ENCODE measurements at regions not wholly inside any gene's neighbourhood (a gene's known extent, or its start where the extent isn't known, plus 50 kb on each side); places are given as distances from the start of the nearest gene placed in this dataset.

DNA sequence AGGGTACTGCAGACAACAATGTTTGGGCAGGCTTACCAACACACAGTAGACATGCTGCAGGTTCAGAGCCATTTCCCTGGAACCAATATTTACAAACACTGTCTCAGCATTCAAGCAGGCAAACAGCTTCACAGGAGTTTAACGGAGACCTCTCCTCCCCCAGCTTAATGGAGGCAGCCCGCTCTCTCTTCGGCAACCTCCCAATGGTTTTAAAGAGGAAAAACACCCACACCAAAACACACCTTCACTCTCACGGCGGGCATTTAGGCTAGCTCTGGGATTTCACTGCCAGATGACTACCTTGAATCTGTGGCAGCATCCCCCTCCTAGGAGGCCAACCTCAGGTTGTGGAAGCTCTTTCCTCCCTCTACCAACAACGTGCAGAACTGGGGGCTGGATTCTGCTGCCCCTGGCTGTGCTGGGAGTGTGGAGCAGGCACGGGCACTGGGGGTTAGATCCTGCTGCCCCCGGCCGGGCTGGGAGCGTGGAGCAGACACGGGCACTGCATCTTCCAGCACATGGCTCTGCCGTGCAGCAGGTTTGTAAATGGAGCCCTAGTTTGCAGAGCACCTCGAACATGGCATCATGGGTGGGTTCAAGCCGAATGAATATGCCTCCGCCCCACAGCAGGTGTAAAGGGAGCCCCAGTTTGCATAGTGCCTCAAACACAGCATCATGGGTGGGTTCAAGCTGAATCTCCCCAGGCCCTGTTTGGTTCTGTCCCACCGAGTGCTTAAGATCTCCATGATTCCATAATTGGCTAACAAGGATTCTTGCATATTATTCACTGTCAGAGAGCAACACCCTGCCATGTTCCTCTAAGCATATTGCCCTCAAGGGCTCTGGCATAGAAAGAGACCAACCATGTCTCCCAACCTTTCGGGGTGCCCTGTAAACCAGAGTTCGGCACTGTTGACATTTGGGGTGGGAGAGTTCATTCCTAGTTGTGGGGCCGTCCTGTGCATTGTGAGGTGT lies 86.4 kb downstream of the RBFOX3 start:
- no peak for FAIRE-seq

DNA sequence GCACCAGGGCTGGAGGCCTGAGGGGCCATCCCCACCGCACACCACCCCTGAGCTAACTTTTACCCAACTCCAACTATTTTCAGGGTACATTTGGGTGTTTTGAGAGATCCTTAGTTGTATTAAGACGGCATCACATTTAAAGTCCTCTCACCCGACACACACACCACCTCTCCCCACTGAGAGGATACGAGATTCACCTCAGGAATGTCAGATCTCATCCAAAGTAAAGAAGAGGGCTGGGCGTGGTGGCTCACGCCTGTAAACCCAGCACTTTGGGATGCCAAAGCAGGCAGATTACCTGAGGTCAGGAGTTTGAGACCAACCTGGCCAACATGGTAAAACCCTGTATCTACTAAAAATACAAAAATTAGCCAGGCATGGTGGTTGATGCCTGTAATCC lies 88.4 kb downstream of the RBFOX3 start:
- no peak for DNase-seq (ENCODE audit: insufficient read length, low spot score)
- no peak for FAIRE-seq

More for the DNA sequence above, 86.4 kb downstream of the RBFOX3 start:
- DNase-seq (ENCODE audit: insufficient read length, low spot score), result no peak

- DNase-seq (ENCODE audit: insufficient read length, low spot score) (no peak), FAIRE-seq (no peak)
Measured at GRCh38 chr17:79521225-79521624, 89.6 kb downstream of the RBFOX3 start.

- FAIRE-seq (no peak), DNase-seq (ENCODE audit: insufficient read length, low spot score) (no peak)
Measured at GRCh38 chr17:79520167-79521165, 90.4 kb downstream of the RBFOX3 start.

- DNase-seq (ENCODE audit: insufficient read length, low spot score), result no peak
- no peak for FAIRE-seq
Measured at GRCh38 chr17:79519601-79520000, 91.2 kb downstream of the RBFOX3 start.

DNA sequence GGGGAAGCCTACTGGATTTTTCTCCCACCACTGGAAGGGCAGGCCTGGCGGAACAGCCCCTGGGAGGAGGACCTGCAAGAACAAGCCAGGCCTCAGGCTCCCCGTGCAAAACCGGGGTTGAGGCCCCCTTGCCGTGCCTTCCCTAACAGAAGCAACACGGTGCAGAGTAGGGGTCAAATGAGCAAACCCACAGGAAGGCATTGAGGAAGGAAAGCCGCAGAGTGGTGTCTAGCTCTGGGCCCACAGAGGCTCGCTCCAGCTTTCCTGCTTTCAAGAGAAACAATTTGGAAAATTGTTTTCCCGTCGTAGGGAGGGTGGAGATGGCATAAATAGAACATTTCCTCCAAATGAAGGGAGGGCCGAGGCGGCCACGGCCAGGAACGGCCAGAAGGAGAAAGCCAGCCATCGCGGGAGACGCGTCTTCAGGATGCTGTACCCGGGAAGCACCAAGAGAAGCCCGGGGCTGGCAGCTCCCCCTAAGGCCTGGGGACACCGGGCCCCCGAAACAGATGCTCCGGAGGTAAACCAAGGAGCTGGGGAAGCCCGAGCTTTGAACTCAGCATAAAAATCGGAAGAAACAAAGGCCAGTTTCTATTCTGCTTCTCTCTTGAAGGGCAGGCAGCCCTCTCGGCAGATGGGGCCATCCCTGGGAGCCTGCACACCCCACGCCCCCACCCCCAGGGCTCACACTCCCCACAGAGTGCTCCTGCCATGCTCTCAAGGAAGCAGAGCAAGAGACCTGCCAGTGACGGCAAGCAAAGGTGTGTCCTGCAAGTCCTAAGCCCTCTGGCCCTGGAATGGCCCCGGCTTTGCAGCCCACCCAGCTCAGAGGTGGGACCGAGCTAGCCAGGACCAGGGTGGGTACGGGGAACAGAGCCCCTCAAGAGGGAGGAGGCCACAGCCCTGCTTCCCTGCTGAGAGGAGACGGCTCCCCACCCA lies 92.0 kb downstream of the RBFOX3 start:
- FAIRE-seq (no peak), DNase-seq (ENCODE audit: insufficient read length, low spot score) (no peak)

- FAIRE-seq, result no peak
- DNase-seq (ENCODE audit: insufficient read length, low spot score), result no peak
Measured at GRCh38 chr17:79517827-79518584, 92.8 kb downstream of the RBFOX3 start.

GRCh38 chr17:79515646-79516571 lies 94.9 kb downstream of the RBFOX3 start:
- DNase-seq (ENCODE audit: insufficient read length, low spot score), result no peak
- no peak for FAIRE-seq

- no peak for DNase-seq (ENCODE audit: insufficient read length, low spot score)
- no peak for FAIRE-seq
Measured at GRCh38 chr17:79515110-79515509, 95.7 kb downstream of the RBFOX3 start.

DNA sequence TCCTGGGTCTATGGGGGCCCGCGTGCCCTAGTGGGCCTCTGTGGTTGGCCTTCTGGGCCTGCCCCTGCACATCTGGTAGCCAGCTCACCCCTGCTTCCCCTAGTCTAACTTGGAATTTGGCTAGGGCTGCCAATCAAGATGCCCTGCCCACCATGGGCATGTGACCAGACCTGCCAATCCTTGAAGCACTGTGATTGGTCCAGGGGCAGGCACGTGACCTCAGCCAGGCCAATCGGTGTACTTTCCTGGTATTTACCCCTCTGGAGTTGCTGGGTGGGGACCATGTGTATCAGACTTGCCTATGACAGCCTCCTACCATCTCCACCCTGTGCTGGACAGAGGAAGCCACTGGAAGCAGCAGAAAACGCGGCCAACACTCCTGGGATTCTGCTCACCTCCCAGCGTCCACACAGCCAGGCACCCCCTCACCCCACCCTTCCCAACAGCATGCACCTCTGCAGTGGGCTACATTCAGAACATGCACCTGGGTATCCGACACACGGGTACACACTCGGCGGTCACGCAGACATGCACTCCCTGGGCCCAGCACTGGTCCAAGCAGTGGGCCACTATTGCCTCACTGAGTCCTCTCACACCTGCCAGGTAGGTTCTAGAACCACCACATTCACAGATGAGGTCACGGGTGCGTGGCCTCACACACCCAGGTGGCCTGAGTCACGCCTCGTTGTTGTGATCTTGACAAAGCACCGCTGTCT lies 96.9 kb downstream of the RBFOX3 start:
- no peak for DNase-seq (ENCODE audit: insufficient read length, low spot score)
- FAIRE-seq, result no peak

DNA sequence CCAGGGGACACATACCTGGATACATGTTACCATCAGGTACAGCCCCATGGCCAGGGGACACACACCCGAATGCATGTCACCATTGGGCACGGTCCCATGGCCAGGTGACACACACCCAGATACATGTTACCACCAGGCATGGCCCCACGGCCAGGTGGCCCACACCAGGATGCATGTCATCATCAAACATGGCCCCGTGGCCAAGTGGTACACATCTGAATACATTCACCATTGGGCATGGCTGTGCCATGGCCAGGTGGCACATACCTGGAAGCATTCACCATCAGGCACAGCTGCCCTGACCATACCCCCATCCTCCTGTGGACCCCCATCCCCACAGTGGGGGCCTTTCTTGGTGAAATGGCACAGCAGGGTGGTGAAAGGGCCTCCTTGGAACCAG lies 97.6 kb downstream of the RBFOX3 start:
- DNase-seq (ENCODE audit: insufficient read length, low spot score) (no peak), FAIRE-seq (no peak)

- DNase-seq (ENCODE audit: insufficient read length, low spot score), result no peak
- no peak for FAIRE-seq
Measured at GRCh38 chr17:79511471-79511870, 99.4 kb downstream of the RBFOX3 start.

DNA sequence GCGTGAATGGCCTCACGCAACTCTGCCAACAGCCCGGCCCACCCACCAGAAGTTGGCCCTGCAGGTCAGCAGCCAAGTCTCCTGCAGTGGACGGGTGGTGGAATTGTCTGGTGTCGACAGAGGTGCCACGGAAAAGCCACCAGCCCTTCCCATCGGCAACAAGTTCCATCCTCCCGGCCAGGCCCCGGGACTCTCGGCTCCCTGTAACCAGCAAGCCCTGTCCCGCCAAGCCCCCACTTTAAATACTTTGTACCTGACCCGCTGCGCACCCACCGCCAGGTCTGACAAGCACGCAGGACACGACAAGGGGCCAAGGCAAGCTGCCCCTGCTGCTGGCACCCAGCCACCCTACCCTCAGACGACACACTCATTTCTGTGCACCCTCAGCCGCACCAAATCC lies 100.8 kb downstream of the RBFOX3 start:
- FAIRE-seq, result no peak
- DNase-seq (ENCODE audit: insufficient read length, low spot score), result no peak

GRCh38 chr17:79509490-79509889 lies 101.4 kb downstream of the RBFOX3 start:
- DNase-seq (ENCODE audit: insufficient read length, low spot score) (no peak), FAIRE-seq (no peak)

GRCh38 chr17:79509008-79509407 lies 101.8 kb downstream of the RBFOX3 start:
- no peak for FAIRE-seq
- no peak for DNase-seq (ENCODE audit: insufficient read length, low spot score)

- DNase-seq (ENCODE audit: insufficient read length, low spot score), result no peak
- no peak for FAIRE-seq
Measured at GRCh38 chr17:79508291-79508716, 102.5 kb downstream of the RBFOX3 start.

DNA sequence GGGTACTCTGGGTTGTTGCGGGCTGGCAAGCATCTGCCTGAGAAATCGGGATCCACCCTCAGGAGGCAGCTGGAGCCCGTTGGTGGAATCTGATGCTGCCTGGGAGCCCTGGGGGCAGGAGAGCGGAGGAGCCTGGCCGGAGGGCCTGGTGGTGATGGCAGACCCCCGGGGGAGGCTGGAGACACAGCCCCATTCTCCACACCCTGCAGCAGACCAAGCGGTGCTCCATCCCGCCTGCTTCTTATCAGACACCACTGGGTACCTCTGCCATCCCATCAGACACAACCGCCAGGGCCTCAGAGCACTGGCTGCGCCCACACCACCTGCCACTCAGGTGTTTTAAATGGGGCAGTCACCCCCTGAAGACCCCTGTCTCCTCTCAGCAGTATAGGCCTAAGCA lies 103.9 kb downstream of the RBFOX3 start:
- FAIRE-seq (no peak), DNase-seq (ENCODE audit: insufficient read length, low spot score) (no peak)

Data from GM19239 (cell line).